WTC11 (cell line): ENCODE measurements at regions not wholly inside any gene's neighbourhood (a gene's known extent, or its start where the extent isn't known, plus 50 kb on each side); places are given as distances from the start of the nearest gene placed in this dataset.

Experiments used
- ATAC-seq: fragments of 200-7000 bp; cut with Tn5 transposase; 2 replicates; pipeline ENCODE4 v1.10.0; 2021; ENCODE audit warnings: mild to moderate bottlenecking, moderate library complexity
- CTCF ChIA-PET: fragments of 300-600 bp; sonication (Branson Sonifier 250); formaldehyde crosslinking; loops from one replicate; lab custom pipeline; 2021; ENCODE audit warnings: antibody characterized with exemption; lab: Charles Lee
- POLR2A ChIA-PET: fragments of 350-600 bp; sonication (Branson Sonifier 250); formaldehyde crosslinking; loops from one replicate; lab custom pipeline; 2021; ENCODE audit warnings: antibody characterized with exemption; lab: Charles Lee
- DNase-seq: peaks from one replicate; pipeline ENCODE4 v3.0.0; 2021; ENCODE audit warnings: low spot score
- H3K27ac Mint-ChIP-seq: 2 replicates; pipeline ENCODE4 v1.8.0; 2021; ENCODE audit warnings: mixed read lengths
- H3K27me3 Mint-ChIP-seq: 2 replicates; pipeline ENCODE4 v1.8.0; 2021; ENCODE audit warnings: low read depth, mild to moderate bottlenecking, moderate library complexity, mixed read lengths
- H3K36me3 Mint-ChIP-seq: 2 replicates; pipeline ENCODE4 v1.8.0; 2021; ENCODE audit warnings: mixed read lengths
- H3K4me1 Mint-ChIP-seq: 2 replicates; pipeline ENCODE4 v1.8.0; 2022; ENCODE audit warnings: mixed read lengths
- H3K4me3 Mint-ChIP-seq: 2 replicates; pipeline ENCODE4 v1.8.0; 2021; ENCODE audit warnings: mild to moderate bottlenecking, moderate library complexity, mixed read lengths
- H3K9me3 Mint-ChIP-seq: 2 replicates; pipeline ENCODE4 v1.8.0; 2021; ENCODE audit warnings: mixed read lengths
- CREB1 ChIP-seq: sonication (generic); formaldehyde crosslinking; IDR thresholded peaks from 2 replicates; pipeline ENCODE4 v1.8.0; 2023; ENCODE audit warnings: mild to moderate bottlenecking, missing genetic modification reagents
- EMX1 ChIP-seq: fragments of 250-450 bp; sonication (Bioruptor Pico); IDR thresholded peaks from 2 replicates; pipeline ENCODE4 v1.8.0; 2021; ENCODE audit warnings: mild to moderate bottlenecking
- ESRRA ChIP-seq: sonication (generic); formaldehyde crosslinking; IDR thresholded peaks from 2 replicates; pipeline ENCODE4 v1.8.1; 2022; ENCODE audit warnings: mild to moderate bottlenecking, missing genetic modification reagents, borderline replicate concordance
- GTF2I ChIP-seq: fragments of 250-450 bp; sonication (Bioruptor Pico); conservative IDR thresholded peaks from 2 replicates; pipeline ENCODE4 v1.4.0; 2021; ENCODE audit warnings: mild to moderate bottlenecking
- KAT7 ChIP-seq: sonication (generic); formaldehyde crosslinking; IDR thresholded peaks from 2 replicates; pipeline ENCODE4 v1.8.1; 2023; ENCODE audit warnings: missing genetic modification reagents, mild to moderate bottlenecking, borderline replicate concordance
- NFE2L1 ChIP-seq: sonication (generic); formaldehyde crosslinking; IDR thresholded peaks from 2 replicates; pipeline ENCODE4 v1.8.1; 2023; ENCODE audit warnings: missing genetic modification reagents
- NFYB ChIP-seq: sonication (generic); formaldehyde crosslinking; conservative IDR thresholded peaks from 2 replicates; pipeline ENCODE4 v1.8.0; 2022; ENCODE audit warnings: low read depth, missing genetic modification reagents
- NR1H2 ChIP-seq: sonication (generic); formaldehyde crosslinking; IDR thresholded peaks from 2 replicates; pipeline ENCODE4 v1.9.0; 2021; ENCODE audit warnings: mild to moderate bottlenecking, moderate library complexity, missing genetic modification reagents
- NR3C1 ChIP-seq: sonication (generic); formaldehyde crosslinking; conservative IDR thresholded peaks from 2 replicates; pipeline ENCODE4 v1.8.1; 2023; ENCODE audit warnings: low read depth, mild to moderate bottlenecking, missing genetic modification reagents
- SOX15 ChIP-seq: fragments of 250-450 bp; sonication (Bioruptor Pico); IDR thresholded peaks from 2 replicates; pipeline ENCODE4 v1.9.0; 2021; ENCODE audit warnings: mild to moderate bottlenecking
- SP1 ChIP-seq: sonication (generic); formaldehyde crosslinking; conservative IDR thresholded peaks from 2 replicates; pipeline ENCODE4 v1.8.1; 2022; ENCODE audit warnings: missing genetic modification reagents
- TCF7 ChIP-seq: sonication (generic); formaldehyde crosslinking; IDR thresholded peaks from 2 replicates; pipeline ENCODE4 v1.8.0; 2022; ENCODE audit warnings: mild to moderate bottlenecking, low read depth, missing genetic modification reagents, moderate library complexity
- TP53 ChIP-seq: sonication (generic); formaldehyde crosslinking; IDR thresholded peaks from 2 replicates; pipeline ENCODE4 v1.8.1; 2023; ENCODE audit warnings: mild to moderate bottlenecking, missing genetic modification reagents
- ZNF232 ChIP-seq: sonication (generic); formaldehyde crosslinking; IDR thresholded peaks from 2 replicates; pipeline ENCODE4 v1.8.0; 2022; ENCODE audit warnings: mild to moderate bottlenecking, missing genetic modification reagents
- TF ChIP-seq, protein P1 (sequence below): fragments of 250-450 bp; sonication (Bioruptor Pico); IDR thresholded peaks from 2 replicates; pipeline ENCODE4 v1.9.0; 2021; ENCODE audit warnings: mild to moderate bottlenecking
- TF ChIP-seq, protein P2 (sequence below): sonication (generic); formaldehyde crosslinking; IDR thresholded peaks from 2 replicates; pipeline ENCODE4 v1.8.1; 2023; ENCODE audit warnings: mild to moderate bottlenecking, missing genetic modification reagents
- TF ChIP-seq, protein P3 (sequence below): sonication (generic); formaldehyde crosslinking; IDR thresholded peaks from 2 replicates; pipeline ENCODE4 v1.8.1; 2023; ENCODE audit warnings: mild to moderate bottlenecking, missing genetic modification reagents, moderate library complexity
- TF ChIP-seq, protein P4 (sequence below): sonication (generic); formaldehyde crosslinking; conservative IDR thresholded peaks from 2 replicates; pipeline ENCODE4 v1.8.1; 2022; ENCODE audit warnings: mild to moderate bottlenecking, missing genetic modification reagents
- TF ChIP-seq, protein P5 (sequence below): sonication (generic); formaldehyde crosslinking; IDR thresholded peaks from 2 replicates; pipeline ENCODE4 v1.8.0; 2023; ENCODE audit warnings: missing genetic modification reagents
- TF ChIP-seq, protein P6 (sequence below): sonication (generic); formaldehyde crosslinking; IDR thresholded peaks from 2 replicates; pipeline ENCODE4 v1.8.1; 2023; ENCODE audit warnings: mild to moderate bottlenecking, missing genetic modification reagents
- TF ChIP-seq, protein P7 (sequence below): sonication (generic); formaldehyde crosslinking; IDR thresholded peaks from 2 replicates; pipeline ENCODE4 v1.8.1; 2022; ENCODE audit warnings: mild to moderate bottlenecking, moderate library complexity, missing genetic modification reagents
- TF ChIP-seq, protein P8 (sequence below): sonication (generic); formaldehyde crosslinking; IDR thresholded peaks from 2 replicates; pipeline ENCODE4 v1.8.1; 2022; ENCODE audit warnings: low read depth, missing genetic modification reagents, borderline replicate concordance
- TF ChIP-seq, protein P9 (sequence below): fragments of 250-450 bp; sonication (Bioruptor Pico); IDR thresholded peaks from 2 replicates; pipeline ENCODE4 v1.9.0; 2021; ENCODE audit warnings: mild to moderate bottlenecking

DNA sequence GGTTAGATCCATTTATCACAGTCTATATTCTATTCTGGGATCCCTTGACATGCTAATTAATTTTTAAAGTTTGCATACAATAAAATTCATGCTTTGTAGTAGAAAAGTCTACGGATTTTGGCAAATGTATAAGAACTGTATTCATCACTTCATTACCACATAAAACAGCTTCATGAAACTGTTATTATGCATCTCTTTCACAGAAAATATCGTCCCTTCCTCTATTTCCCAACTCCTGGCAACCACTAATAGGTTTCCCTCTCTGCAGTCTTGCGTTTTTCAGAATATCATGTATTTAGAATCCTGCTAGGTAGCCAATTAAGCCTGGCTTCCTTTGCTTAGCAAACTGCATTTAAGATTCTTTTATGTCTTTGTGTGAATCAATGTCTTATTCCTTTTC lies 441.3 kb upstream of the RGS17 start:
- POLR2A ChIA-PET = no interaction called here
- no peaks in the 10 kb centered on the region for H3K36me3 Mint-ChIP-seq
- 0 out of 2 replicates have a peak, but pooled peaks cover 3% of the 10 kb centered on the region for H3K4me1 Mint-ChIP-seq
- no peak overlapping the region for H3K27ac Mint-ChIP-seq
- no peaks in the 10 kb centered on the region for H3K27me3 Mint-ChIP-seq
- H3K4me3 Mint-ChIP-seq = no peak overlapping the region
- no peak for DNase-seq
- ATAC-seq = no peak
- TF ChIP-seq EMX1 (CRISPR knock-in tag) = no peak
- TF ChIP-seq NFYB (CRISPR knock-in tag) = no peak
- no peak for TF ChIP-seq KAT7 (CRISPR knock-in tag)
- TF ChIP-seq, protein P1, sequence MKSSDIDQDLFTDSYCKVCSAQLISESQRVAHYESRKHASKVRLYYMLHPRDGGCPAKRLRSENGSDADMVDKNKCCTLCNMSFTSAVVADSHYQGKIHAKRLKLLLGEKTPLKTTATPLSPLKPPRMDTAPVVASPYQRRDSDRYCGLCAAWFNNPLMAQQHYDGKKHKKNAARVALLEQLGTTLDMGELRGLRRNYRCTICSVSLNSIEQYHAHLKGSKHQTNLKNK (CRISPR knock-in tag) = no peak
- TF ChIP-seq, protein P2, sequence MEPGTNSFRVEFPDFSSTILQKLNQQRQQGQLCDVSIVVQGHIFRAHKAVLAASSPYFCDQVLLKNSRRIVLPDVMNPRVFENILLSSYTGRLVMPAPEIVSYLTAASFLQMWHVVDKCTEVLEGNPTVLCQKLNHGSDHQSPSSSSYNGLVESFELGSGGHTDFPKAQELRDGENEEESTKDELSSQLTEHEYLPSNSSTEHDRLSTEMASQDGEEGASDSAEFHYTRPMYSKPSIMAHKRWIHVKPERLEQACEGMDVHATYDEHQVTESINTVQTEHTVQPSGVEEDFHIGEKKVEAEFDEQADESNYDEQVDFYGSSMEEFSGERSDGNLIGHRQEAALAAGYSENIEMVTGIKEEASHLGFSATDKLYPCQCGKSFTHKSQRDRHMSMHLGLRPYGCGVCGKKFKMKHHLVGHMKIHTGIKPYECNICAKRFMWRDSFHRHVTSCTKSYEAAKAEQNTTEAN = no peak
- no peak for TF ChIP-seq ESRRA (CRISPR knock-in tag)
- no peak for TF ChIP-seq NR3C1 (CRISPR knock-in tag)
- no peak for TF ChIP-seq TCF7 (CRISPR knock-in tag)
- TF ChIP-seq, protein P3, sequence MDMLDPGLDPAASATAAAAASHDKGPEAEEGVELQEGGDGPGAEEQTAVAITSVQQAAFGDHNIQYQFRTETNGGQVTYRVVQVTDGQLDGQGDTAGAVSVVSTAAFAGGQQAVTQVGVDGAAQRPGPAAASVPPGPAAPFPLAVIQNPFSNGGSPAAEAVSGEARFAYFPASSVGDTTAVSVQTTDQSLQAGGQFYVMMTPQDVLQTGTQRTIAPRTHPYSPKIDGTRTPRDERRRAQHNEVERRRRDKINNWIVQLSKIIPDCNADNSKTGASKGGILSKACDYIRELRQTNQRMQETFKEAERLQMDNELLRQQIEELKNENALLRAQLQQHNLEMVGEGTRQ (CRISPR knock-in tag) = no peak
- no peak for TF ChIP-seq CREB1 (CRISPR knock-in tag)
- TF ChIP-seq, protein P4, sequence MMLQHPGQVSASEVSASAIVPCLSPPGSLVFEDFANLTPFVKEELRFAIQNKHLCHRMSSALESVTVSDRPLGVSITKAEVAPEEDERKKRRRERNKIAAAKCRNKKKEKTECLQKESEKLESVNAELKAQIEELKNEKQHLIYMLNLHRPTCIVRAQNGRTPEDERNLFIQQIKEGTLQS (CRISPR knock-in tag) = no peak
- TF ChIP-seq, protein P5, sequence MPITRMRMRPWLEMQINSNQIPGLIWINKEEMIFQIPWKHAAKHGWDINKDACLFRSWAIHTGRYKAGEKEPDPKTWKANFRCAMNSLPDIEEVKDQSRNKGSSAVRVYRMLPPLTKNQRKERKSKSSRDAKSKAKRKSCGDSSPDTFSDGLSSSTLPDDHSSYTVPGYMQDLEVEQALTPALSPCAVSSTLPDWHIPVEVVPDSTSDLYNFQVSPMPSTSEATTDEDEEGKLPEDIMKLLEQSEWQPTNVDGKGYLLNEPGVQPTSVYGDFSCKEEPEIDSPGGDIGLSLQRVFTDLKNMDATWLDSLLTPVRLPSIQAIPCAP = no peak
- TF ChIP-seq, protein P6, sequence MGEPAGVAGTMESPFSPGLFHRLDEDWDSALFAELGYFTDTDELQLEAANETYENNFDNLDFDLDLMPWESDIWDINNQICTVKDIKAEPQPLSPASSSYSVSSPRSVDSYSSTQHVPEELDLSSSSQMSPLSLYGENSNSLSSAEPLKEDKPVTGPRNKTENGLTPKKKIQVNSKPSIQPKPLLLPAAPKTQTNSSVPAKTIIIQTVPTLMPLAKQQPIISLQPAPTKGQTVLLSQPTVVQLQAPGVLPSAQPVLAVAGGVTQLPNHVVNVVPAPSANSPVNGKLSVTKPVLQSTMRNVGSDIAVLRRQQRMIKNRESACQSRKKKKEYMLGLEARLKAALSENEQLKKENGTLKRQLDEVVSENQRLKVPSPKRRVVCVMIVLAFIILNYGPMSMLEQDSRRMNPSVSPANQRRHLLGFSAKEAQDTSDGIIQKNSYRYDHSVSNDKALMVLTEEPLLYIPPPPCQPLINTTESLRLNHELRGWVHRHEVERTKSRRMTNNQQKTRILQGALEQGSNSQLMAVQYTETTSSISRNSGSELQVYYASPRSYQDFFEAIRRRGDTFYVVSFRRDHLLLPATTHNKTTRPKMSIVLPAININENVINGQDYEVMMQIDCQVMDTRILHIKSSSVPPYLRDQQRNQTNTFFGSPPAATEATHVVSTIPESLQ (CRISPR knock-in tag) = no peak
- TF ChIP-seq ZNF232 (CRISPR knock-in tag) = no peak
- no peak for TF ChIP-seq SOX15 (CRISPR knock-in tag)
- TF ChIP-seq, protein P7, sequence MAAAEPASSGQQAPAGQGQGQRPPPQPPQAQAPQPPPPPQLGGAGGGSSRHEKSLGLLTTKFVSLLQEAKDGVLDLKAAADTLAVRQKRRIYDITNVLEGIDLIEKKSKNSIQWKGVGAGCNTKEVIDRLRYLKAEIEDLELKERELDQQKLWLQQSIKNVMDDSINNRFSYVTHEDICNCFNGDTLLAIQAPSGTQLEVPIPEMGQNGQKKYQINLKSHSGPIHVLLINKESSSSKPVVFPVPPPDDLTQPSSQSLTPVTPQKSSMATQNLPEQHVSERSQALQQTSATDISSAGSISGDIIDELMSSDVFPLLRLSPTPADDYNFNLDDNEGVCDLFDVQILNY (CRISPR knock-in tag) = no peak
- no peak for TF ChIP-seq TP53 (CRISPR knock-in tag)
- no peak for TF ChIP-seq SP1 (CRISPR knock-in tag)
- no peak for TF ChIP-seq NFE2L1 (CRISPR knock-in tag)
- peaks cover 7% of the 10 kb centered on the region; the same call in 1 of the 2 replicates for H3K9me3 Mint-ChIP-seq
- CTCF ChIA-PET = no interaction called here

DNA sequence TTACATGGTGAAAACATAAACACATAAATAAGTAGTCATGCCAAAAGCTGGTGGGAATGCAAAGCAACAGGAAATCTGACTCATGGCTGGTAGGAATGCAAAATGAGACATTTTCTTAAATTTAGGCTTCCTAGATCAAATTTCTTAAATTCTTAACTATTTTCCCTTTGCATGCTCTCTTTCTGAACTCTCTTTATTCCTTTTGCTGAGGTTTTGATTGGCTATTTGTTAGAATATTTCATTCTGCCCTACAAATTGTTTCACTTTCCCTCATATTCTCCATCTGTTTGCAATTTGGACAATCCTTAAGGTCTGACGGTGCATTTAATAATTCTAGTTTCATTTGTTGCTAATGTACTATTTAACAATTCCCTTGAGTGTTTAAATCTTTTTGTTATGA lies 437.5 kb upstream of the RGS17 start:
- POLR2A ChIA-PET = no interaction called here
- no peaks in the 10 kb centered on the region for H3K9me3 Mint-ChIP-seq
- TF ChIP-seq, protein P2 = no peak
- no peak for TF ChIP-seq SOX15 (CRISPR knock-in tag)
- TF ChIP-seq, protein P8, sequence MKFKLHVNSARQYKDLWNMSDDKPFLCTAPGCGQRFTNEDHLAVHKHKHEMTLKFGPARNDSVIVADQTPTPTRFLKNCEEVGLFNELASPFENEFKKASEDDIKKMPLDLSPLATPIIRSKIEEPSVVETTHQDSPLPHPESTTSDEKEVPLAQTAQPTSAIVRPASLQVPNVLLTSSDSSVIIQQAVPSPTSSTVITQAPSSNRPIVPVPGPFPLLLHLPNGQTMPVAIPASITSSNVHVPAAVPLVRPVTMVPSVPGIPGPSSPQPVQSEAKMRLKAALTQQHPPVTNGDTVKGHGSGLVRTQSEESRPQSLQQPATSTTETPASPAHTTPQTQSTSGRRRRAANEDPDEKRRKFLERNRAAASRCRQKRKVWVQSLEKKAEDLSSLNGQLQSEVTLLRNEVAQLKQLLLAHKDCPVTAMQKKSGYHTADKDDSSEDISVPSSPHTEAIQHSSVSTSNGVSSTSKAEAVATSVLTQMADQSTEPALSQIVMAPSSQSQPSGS (CRISPR knock-in tag) = no peak
- TF ChIP-seq NR1H2 (CRISPR knock-in tag) = no peak
- TF ChIP-seq, protein P9, sequence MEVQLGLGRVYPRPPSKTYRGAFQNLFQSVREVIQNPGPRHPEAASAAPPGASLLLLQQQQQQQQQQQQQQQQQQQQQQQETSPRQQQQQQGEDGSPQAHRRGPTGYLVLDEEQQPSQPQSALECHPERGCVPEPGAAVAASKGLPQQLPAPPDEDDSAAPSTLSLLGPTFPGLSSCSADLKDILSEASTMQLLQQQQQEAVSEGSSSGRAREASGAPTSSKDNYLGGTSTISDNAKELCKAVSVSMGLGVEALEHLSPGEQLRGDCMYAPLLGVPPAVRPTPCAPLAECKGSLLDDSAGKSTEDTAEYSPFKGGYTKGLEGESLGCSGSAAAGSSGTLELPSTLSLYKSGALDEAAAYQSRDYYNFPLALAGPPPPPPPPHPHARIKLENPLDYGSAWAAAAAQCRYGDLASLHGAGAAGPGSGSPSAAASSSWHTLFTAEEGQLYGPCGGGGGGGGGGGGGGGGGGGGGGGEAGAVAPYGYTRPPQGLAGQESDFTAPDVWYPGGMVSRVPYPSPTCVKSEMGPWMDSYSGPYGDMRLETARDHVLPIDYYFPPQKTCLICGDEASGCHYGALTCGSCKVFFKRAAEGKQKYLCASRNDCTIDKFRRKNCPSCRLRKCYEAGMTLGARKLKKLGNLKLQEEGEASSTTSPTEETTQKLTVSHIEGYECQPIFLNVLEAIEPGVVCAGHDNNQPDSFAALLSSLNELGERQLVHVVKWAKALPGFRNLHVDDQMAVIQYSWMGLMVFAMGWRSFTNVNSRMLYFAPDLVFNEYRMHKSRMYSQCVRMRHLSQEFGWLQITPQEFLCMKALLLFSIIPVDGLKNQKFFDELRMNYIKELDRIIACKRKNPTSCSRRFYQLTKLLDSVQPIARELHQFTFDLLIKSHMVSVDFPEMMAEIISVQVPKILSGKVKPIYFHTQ (CRISPR knock-in tag) = no peak
- no peak for TF ChIP-seq GTF2I (CRISPR knock-in tag)
- TF ChIP-seq, all 79 proteins: peak for 0
- CTCF ChIA-PET = no interaction called here
- H3K36me3 Mint-ChIP-seq = no peaks in the 10 kb centered on the region
- H3K27ac Mint-ChIP-seq = no peak overlapping the region
- no peaks in the 10 kb centered on the region for H3K27me3 Mint-ChIP-seq
- no peak for ATAC-seq
- H3K4me1 Mint-ChIP-seq = 0 out of 2 replicates have a peak, but pooled peaks cover 3% of the 10 kb centered on the region
- no peak for DNase-seq
- no peak overlapping the region for H3K4me3 Mint-ChIP-seq
